ENCODE measurements at regions not wholly inside any gene's neighbourhood (a gene's known extent, or its start where the extent isn't known, plus 50 kb on each side); places are given as distances from the start of the nearest gene placed in this dataset.

DNA sequence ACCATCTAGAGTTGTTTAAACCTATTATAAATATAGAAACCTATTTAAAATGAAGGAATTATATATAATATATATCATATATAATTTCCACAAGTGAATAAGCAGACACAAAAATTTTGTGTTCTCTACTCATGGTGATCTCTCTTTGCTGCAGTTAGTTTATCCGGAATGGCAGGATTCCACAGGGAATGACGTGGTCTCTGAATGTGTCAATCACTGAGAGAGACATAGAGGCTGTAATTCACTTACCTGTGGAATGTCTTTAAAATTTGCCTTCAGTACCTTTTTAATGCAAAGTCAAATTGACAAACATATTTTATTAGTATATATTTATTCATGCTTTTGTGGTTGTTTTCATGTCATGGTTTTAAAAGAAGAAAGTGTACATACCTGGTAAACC is 669.3 kb downstream of the NLGN4X start:
- TF ChIP-seq EP300 (IDR thresholded peaks at IDR 0.05) (no peak), POLR2AphosphoS5 (IDR thresholded peaks at IDR 0.05) (no peak)
- intact Hi-C loops (cut with DNase I): no loop called here
- Histone ChIP-seq H3K4me3 (no peak overlapping the region), H3K36me3 (no peaks in the 10 kb centered on the region), H3K27me3 (no peaks in the 10 kb centered on the region), H3K4me1 (no peaks in the 10 kb centered on the region), H3K27ac (replicated peaks in 1 of 4) (no peak overlapping the region), H3K9me3 (no peaks in the 10 kb centered on the region)
- no peak for DNase-seq (ENCODE audit: extremely low spot score)
- 71% methylated on average over 2 of the region's 2 CpGs for WGBS

DNA sequence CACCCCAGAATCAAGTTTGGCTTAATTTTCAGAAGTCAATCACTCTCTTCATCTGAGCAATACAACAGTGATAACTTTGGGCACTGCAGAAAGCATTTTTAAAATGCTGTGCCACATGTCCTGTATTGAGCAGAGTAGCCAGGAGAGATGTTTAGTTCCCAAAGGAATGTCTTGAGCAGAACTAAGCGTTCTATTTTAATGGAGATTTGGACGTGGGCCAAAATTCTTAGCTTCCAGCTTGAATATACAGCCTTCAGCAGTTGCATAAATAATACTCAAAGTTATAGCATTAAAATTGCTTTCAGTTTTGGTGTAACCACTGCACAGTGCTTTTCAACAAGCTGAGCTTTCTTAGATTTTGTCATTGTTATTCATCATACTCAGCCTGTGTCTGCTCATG is 679.2 kb downstream of the NLGN4X start:
- DNase-seq (ENCODE audit: extremely low spot score): no peak
- TF ChIP-seq POLR2AphosphoS5 (IDR thresholded peaks at IDR 0.05) (no peak), POLR2A (IDR thresholded peaks at IDR 0.05; ENCODE audit: low read depth) (no peak), EP300 (IDR thresholded peaks at IDR 0.05) (no peak)
- TF ChIP-seq, protein P1, sequence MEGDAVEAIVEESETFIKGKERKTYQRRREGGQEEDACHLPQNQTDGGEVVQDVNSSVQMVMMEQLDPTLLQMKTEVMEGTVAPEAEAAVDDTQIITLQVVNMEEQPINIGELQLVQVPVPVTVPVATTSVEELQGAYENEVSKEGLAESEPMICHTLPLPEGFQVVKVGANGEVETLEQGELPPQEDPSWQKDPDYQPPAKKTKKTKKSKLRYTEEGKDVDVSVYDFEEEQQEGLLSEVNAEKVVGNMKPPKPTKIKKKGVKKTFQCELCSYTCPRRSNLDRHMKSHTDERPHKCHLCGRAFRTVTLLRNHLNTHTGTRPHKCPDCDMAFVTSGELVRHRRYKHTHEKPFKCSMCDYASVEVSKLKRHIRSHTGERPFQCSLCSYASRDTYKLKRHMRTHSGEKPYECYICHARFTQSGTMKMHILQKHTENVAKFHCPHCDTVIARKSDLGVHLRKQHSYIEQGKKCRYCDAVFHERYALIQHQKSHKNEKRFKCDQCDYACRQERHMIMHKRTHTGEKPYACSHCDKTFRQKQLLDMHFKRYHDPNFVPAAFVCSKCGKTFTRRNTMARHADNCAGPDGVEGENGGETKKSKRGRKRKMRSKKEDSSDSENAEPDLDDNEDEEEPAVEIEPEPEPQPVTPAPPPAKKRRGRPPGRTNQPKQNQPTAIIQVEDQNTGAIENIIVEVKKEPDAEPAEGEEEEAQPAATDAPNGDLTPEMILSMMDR (IDR thresholded peaks at IDR 0.05): no peak
- intact Hi-C loops (cut with DNase I): no loop called here
- no peak overlapping the region for H3K27ac ChIP-seq (replicated peaks in 1 of 4)
- H3K4me1 ChIP-seq: peaks cover 0 to 8% (median 2%) of the 10 kb centered on the region in 4 donors
- H3K36me3 ChIP-seq: no peaks in the 10 kb centered on the region
- 11% methylated on average over 2 of the region's 2 CpGs for WGBS
- H3K4me3 ChIP-seq: peak overlapping the region in 1 of 4 donors; percentile 18
- peaks cover 0 to 6% (median 0%) of the 10 kb centered on the region in 4 donors for H3K9me3 ChIP-seq
- H3K27me3 ChIP-seq: no peaks in the 10 kb centered on the region

DNA sequence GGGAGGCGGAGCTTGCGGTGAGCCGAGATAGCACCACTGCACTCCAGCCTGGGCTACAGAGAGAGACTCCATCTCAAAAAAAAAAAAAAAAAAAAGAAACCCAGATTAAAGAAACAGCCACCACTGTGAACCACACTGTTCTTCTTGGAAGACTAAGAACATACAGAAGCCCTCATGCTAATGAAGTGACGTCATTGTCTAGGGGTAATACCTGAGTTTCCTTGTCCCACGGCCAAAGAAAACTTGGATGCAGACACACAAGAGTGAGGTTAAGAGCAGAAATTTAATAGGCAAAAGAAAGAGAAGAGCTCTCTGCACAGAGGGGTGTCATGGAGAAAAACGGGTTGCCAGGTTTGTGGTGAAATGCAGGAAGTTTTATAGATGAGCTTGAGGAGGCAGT is 691.6 kb downstream of the NLGN4X start:
- DNase-seq (ENCODE audit: extremely low spot score): no peak
- no peaks in the 10 kb centered on the region for H3K27me3 ChIP-seq
- H3K4me1 ChIP-seq: no peaks in the 10 kb centered on the region
- H3K27ac ChIP-seq (replicated peaks in 1 of 4): no peak overlapping the region
- no peaks in the 10 kb centered on the region for H3K36me3 ChIP-seq
- intact Hi-C loops (cut with DNase I): no loop called here
- WGBS: 85% methylated on average over 6 of the region's 6 CpGs
- no peak overlapping the region for H3K4me3 ChIP-seq
- TF ChIP-seq POLR2A (IDR thresholded peaks at IDR 0.05; ENCODE audit: low read depth) (no peak), EP300 (IDR thresholded peaks at IDR 0.05) (no peak), POLR2AphosphoS5 (IDR thresholded peaks at IDR 0.05) (no peak)
- TF ChIP-seq, protein P1 (IDR thresholded peaks at IDR 0.05): no peak
- H3K9me3 ChIP-seq: no peaks in the 10 kb centered on the region

DNA sequence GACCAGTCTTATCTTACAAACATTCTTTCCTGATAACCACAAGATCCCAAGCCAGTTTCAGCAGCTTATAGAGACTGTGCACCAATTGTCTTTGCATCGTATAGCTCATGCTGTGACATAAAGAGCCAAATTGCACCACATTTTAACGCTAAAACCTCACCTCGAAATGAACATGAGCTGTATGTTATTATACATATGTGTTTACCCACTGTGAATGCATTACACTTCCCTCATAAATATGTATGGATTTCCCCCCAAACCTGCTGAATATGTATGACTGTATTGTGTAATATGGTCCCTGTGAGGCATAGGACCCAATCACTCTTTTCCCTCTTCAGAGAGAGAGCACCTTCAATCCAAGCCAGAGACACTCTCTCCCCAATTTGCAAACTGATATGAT is 692.4 kb downstream of the NLGN4X start:
- no peak overlapping the region for H3K4me3 ChIP-seq
- intact Hi-C loops (cut with DNase I): no loop called here
- TF ChIP-seq, protein P1 (IDR thresholded peaks at IDR 0.05): no peak
- no peak for TF ChIP-seq EP300 (IDR thresholded peaks at IDR 0.05)
- no peak for TF ChIP-seq POLR2A (IDR thresholded peaks at IDR 0.05; ENCODE audit: low read depth)
- TF ChIP-seq POLR2AphosphoS5 (IDR thresholded peaks at IDR 0.05): no peak
- no peaks in the 10 kb centered on the region for H3K9me3 ChIP-seq
- H3K36me3 ChIP-seq: no peaks in the 10 kb centered on the region
- H3K4me1 ChIP-seq: no peaks in the 10 kb centered on the region
- DNase-seq (ENCODE audit: extremely low spot score): no peak
- no peaks in the 10 kb centered on the region for H3K27me3 ChIP-seq
- WGBS: 69% methylated on average over 3 of the region's 3 CpGs
- no peak overlapping the region for H3K27ac ChIP-seq (replicated peaks in 1 of 4)

DNA sequence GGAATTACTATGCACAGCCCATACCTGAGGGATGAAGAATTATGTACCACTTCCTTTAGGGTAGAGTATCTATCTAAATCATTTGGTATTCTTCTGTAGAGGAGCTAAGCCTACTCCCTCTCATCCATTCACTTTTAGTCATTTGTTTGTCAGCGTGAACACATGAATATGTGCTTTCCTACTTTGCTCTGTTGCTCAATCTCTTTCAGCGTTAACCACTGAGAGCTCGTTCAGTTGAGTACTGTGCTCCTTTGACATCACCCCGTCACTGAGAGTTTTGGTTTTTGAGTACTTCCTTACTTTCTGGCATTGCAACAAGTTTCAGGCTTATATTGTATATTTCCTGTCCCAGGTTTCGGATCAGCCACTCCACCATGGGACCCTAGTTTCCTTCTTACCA is 700.6 kb downstream of the NLGN4X start:
- TF ChIP-seq EP300 (IDR thresholded peaks at IDR 0.05): no peak
- no peak for TF ChIP-seq POLR2AphosphoS5 (IDR thresholded peaks at IDR 0.05)
- TF ChIP-seq POLR2A (IDR thresholded peaks at IDR 0.05; ENCODE audit: low read depth): no peak
- TF ChIP-seq, protein P1 (IDR thresholded peaks at IDR 0.05): no peak
- WGBS: 86% methylated on average over 5 of the region's 5 CpGs
- H3K4me3 ChIP-seq: no peak overlapping the region
- H3K9me3 ChIP-seq: no peaks in the 10 kb centered on the region
- H3K27me3 ChIP-seq: no peaks in the 10 kb centered on the region
- H3K36me3 ChIP-seq: no peaks in the 10 kb centered on the region
- intact Hi-C loops (cut with DNase I): no loop called here
- no peaks in the 10 kb centered on the region for H3K4me1 ChIP-seq
- no peak for DNase-seq (ENCODE audit: extremely low spot score)
- H3K27ac ChIP-seq (replicated peaks in 1 of 4): no peak overlapping the region
